Loucy (cell line): ENCODE measurements at regions not wholly inside any gene's neighbourhood (a gene's known extent, or its start where the extent isn't known, plus 50 kb on each side); places are given as distances from the start of the nearest gene placed in this dataset.

Experiments used
- CTCF ChIP-seq: fragments of 200-600 bp; sonication (generic); conservative IDR thresholded peaks from 2 replicates; pipeline ENCODE4 v1.5.1; 2014; ENCODE audit warnings: mild to moderate bottlenecking, antibody characterized with exemption, low read length
- EZH2phosphoT487 ChIP-seq: fragments of 200-600 bp; IDR thresholded peaks from 2 replicates; pipeline ENCODE4 v1.6.1; 2018; ENCODE audit warnings: antibody characterized with exemption, mild to moderate bottlenecking, moderate library complexity, borderline replicate concordance

- TF ChIP-seq CTCF (no peak), EZH2phosphoT487 (no peak)
These were observed 73.2 kb upstream of the SLC38A4 start for GRCh38 chr12:46898989-46899388.
